ENCODE measurements at regions not wholly inside any gene's neighbourhood (a gene's known extent, or its start where the extent isn't known, plus 50 kb on each side); places are given as distances from the start of the nearest gene placed in this dataset.

GRCh38 chr4:13126976-13127910 is 356.9 kb downstream of the RAB28 start:
- DNase-seq, result no peak

- DNase-seq, result no peak
These were observed 365.5 kb downstream of the RAB28 start for GRCh38 chr4:13118633-13119032.

GRCh38 chr4:13117185-13117584 is 367.0 kb downstream of the RAB28 start:
- no peak for DNase-seq

DNA sequence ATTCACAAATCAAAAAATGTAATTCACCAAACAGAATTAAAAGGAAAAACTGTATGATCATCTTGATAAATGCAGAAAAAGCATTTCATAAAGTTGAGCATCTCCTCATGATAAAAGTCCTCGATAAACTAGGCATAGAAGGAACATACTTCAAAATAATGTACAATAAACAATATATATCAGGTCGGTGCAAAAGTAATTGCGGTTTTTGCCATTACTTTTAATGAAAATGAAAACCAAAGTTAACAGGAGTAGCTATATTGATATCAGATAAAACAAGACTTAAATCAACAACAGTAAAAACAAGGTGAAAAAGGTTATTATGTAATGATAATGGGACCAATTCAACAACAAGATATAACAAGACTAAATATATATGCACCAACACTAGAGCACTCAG is 372.1 kb downstream of the RAB28 start:
- DNase-seq, result no peak

GRCh38 chr4:13109536-13109935 is 374.6 kb downstream of the RAB28 start:
- no peak for DNase-seq

DNA sequence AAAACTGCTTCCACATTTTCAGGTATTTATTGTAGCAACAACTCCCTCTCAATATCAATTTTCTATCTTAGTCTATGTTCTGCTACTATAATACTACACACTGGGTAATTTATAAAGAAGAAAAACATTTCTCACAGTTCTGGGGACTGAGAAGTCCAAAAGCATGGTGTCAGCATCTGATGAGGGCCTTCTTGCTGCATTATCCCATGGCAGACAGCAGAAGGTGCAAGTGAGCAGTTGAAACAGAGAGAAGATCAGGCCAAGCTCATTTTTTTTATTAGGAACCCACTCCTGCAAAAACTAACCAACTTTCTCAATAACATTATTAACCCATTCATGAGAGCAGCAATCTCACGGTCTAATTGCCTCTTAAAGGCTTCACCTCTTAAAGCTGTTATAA is 376.0 kb downstream of the RAB28 start:
- no peak for DNase-seq

GRCh38 chr4:13103382-13104015 is 380.6 kb downstream of the RAB28 start:
- no peak for DNase-seq

DNA sequence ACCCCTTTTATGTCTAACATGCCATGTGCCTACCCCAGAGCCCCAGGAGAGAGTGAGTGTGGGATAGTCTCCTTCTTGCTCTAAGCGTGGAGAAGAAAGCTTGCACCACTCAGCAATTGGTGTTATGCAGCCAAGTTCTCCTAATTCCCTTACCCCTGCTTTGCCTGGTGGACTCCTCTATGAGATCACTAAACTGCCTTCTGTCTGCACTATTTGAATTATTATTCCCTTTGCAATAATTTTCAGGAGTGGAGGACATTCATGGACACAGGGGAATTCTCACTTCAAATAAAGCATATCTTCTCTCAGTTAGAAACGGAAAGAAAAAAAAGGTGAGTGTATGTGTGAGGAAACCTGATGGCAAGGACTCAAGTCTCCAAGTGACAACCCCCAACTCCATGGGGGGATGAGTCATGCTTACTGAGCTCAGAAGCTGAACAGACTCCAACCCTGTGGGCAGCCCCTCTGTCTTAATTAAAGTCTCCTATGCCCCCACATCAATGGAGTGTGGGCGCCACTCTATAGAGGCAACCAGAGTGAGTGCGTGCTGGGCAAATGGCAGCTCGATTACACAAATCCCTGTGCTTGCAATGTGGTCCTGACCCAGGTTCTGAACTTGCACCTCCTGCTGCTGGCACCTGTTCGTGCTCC is 381.9 kb downstream of the RAB28 start:
- DNase-seq, result no peak

- DNase-seq, result no peak
These were observed 386.2 kb downstream of the RAB28 start for GRCh38 chr4:13097971-13098370.

GRCh38 chr4:13095722-13096121 is 388.4 kb downstream of the RAB28 start:
- no peak for DNase-seq

DNA sequence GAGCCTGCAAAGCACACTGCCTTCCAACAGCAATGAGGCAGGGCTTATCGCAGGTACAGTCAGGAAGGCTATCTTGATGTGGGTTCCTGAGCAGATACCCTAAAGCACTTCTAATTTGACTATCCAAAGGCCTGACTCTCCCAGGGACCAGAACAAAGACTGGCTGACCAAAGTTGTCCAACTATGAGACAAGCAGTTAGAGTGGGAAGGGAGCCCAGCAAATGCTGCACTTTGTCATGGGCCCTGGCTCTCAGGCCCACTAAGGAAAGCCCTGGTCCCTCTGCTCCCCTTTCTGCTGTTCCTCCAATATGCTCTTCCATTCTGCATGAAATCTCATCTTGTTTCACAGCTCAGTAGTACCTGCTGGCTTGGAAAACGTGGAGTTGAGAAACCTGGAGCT is 391.0 kb downstream of the RAB28 start:
- no peak for DNase-seq

GRCh38 chr4:13092702-13093101 is 391.4 kb downstream of the RAB28 start:
- peak; percentile 31 for DNase-seq

GRCh38 chr4:13089659-13089998 is 394.5 kb downstream of the RAB28 start:
- no peak for DNase-seq

DNA sequence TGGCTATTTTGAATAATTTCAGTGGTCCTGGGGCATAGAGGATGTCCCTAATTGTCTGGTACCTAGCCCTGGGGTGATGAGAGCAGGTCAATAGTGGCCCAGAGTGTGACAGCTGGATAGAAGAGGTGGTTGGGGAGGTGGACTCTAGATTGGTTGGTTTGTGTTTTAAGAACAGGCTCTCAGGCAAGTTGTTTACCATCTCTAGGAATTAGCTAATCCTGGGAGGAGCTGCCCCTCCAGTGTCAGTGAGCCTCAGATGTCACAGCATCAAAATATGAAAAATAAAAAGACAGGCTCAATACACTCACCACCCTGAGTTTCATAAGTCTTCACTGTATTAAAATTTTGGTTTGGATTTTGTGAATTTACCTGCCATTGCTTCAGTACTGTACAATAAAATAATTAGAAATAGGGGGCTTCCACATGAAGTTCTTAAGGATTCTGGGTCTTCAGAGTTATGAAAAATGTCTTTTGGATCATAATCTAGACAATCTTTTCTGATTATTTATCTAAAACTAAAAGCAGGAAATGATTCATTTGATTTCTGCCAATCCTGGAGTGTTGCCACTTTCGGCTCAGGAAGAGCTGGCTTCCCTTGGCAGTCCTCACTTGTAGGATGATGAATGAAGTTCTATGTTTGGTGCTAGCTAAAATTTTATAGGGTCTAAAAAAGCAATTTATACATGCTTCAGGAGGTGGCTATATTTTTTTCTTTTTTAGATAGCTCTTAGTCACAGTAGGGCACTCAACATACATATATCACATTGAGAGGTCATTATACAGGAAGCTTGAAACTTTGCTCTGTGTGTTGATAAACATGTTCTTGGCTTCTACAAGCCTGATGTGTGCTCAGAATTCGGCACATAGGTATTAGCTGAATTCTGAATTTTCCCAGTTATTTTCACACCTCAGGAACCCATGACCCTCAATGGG is 395.1 kb downstream of the RAB28 start:
- DNase-seq, result peak; percentile 24

DNA sequence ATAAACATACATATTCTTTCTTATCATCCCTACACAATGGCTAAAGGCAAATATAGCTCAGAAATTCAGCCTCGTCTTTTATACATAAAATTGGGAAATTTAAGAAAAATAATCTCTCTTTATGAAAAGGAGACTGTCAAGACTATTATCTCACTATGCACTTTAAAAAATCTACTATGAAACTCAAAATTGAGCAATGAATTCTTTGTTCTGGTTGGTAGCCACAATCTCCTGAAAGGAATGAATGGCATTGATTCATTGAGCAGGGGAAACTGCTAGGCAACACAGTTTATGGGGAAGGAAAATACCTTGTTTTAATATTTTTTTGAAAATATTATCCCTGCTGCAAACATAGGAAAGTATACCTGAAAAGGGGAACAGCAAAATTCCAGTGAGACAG is 397.1 kb downstream of the RAB28 start:
- DNase-seq, result no peak

DNA sequence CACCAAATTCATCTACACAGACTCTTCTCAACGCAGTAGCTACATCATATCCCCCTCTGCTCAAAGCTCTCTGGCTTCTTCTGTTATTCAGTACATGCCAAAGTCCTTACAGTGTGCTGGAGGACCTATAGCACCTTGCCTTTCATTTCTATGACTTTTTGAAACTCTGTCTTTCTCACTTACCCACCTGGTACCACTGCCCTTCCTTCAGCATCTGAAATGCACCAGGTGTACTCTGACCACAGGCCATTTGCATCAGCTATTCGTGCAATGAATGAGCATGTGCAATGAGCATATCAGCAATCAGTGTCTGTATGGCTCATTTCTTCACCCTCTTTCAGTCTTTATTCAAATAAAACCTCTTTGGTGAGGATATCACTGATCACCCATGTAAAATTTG is 399.9 kb downstream of the RAB28 start:
- no peak for DNase-seq

DNA sequence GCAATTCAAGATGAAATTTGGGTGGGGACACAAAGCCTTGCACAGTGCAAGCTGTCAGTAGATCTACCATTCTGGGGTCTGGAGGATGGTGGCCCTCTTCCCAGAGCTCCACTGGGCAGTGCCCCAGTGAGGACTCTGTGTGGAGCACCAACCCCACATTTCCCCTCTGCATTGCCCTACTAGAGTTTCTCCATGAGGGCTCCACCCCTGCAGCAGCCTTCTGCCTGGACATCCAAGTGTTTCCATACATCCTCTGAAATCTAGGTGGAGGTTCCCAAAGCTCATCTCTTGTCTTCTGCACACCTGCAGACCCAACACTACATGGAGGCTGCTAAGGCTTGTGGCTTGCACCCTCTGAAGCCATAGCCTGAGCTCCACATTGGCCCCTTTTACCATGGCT is 402.3 kb downstream of the RAB28 start:
- DNase-seq, result no peak

GRCh38 chr4:13067077-13067476 is 417.1 kb downstream of the RAB28 start:
- no peak for DNase-seq

GRCh38 chr4:13059019-13059418 is 425.1 kb downstream of the RAB28 start:
- no peak for DNase-seq

DNA sequence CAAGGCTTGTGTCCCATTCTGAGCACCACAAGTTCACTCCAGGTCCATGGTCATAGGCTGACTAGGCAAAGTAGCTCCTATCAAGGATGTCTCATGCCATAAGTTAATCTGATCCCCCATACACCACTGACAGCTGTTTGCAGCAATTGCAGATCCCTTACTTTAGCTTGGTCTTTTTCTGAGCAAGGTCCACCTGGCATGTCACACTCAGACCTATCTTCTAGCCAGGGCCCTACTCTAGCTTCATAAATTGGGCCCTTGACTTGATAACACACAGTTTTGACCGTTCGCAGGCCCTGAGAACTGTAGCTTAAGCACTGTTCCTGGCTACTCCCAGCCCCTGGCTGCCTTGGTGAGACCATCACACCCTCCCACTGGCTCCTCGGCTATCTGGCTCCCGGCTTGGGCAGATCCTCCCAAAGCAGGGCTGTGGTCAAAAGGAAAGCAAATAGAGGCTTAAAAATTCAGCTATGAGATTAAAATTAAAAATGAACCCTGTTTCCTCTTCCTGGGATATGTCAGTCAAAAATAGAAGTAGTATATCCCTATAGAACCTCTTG is 427.4 kb downstream of the RAB28 start:
- no peak for DNase-seq

- no peak for DNase-seq
These were observed 429.6 kb downstream of the RAB28 start for GRCh38 chr4:13054420-13054970.

DNA sequence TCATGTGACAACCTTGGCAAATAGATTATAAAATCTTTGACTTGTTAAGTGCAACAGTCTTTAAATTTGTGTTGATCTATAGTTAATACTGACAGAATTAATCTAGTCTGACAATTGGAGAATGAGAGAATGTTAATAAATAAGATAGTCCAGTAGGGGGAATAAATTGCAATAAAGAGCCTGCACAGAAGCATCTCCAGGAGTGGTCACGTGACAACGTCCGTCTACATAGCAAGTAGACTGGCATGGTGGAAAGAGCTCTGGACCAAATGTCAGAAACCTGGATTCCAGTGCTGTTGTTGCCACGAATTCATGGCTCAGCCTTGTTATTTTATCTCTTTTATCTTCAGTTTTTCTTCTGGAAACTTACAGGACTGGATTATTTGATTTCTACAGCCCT is 436.5 kb downstream of the RAB28 start:
- DNase-seq, result no peak

All from femur (tissue), 1 donor.